HG02678 (cell line): ENCODE measurements at regions not wholly inside any gene's neighbourhood (a gene's known extent, or its start where the extent isn't known, plus 50 kb on each side); places are given as distances from the start of the nearest gene placed in this dataset.

Experiments used
- ATAC-seq: cut with Tn5 transposase; IDR thresholded peaks from one replicate; pipeline ENCODE4 v1.9.1; 2021; ENCODE audit warnings: mild to moderate bottlenecking, moderate library complexity; ENCODE audit not compliant: unreplicated experiment

GRCh38 chr2:144889348-144889747, 369.4 kb upstream of the ZEB2 start:
- no peak for ATAC-seq

- no peak for ATAC-seq
Observed at GRCh38 chr2:144886862-144887261, 366.9 kb upstream of the ZEB2 start.

- ATAC-seq = no peak
Observed at GRCh38 chr2:144877893-144878292, 358.0 kb upstream of the ZEB2 start.

- ATAC-seq = no peak
Observed at GRCh38 chr2:144876013-144876412, 356.1 kb upstream of the ZEB2 start.

GRCh38 chr2:144875290-144875969, 355.5 kb upstream of the ZEB2 start:
- ATAC-seq = no peak

- ATAC-seq = no peak
Observed at GRCh38 chr2:144865670-144866069, 345.8 kb upstream of the ZEB2 start.

GRCh38 chr2:144859716-144860115, 339.8 kb upstream of the ZEB2 start:
- no peak for ATAC-seq

GRCh38 chr2:144858211-144858610, 338.3 kb upstream of the ZEB2 start:
- no peak for ATAC-seq

GRCh38 chr2:144854596-144854995, 334.7 kb upstream of the ZEB2 start:
- ATAC-seq = no peak

- no peak for ATAC-seq
Observed at GRCh38 chr2:144849612-144850011, 329.7 kb upstream of the ZEB2 start.

GRCh38 chr2:144848423-144848822, 328.5 kb upstream of the ZEB2 start:
- no peak for ATAC-seq

GRCh38 chr2:144847347-144848080, 327.6 kb upstream of the ZEB2 start:
- no peak for ATAC-seq

GRCh38 chr2:144836635-144837350, 316.9 kb upstream of the ZEB2 start:
- ATAC-seq = no peak

- no peak for ATAC-seq
Observed at GRCh38 chr2:144835634-144836350, 315.9 kb upstream of the ZEB2 start.

GRCh38 chr2:144834998-144835633, 315.2 kb upstream of the ZEB2 start:
- ATAC-seq = no peak

- no peak for ATAC-seq
Observed at GRCh38 chr2:144834363-144834762, 314.4 kb upstream of the ZEB2 start.

- ATAC-seq = no peak
Observed at GRCh38 chr2:144833075-144833637, 313.2 kb upstream of the ZEB2 start.

GRCh38 chr2:144832048-144832447, 312.1 kb upstream of the ZEB2 start:
- no peak for ATAC-seq

GRCh38 chr2:144830543-144830942, 310.6 kb upstream of the ZEB2 start:
- ATAC-seq = no peak

- ATAC-seq = no peak
Observed at GRCh38 chr2:144827404-144827803, 307.5 kb upstream of the ZEB2 start.
